Fibroblast of upper back skin (primary cell): ENCODE measurements at regions not wholly inside any gene's neighbourhood (a gene's known extent, or its start where the extent isn't known, plus 50 kb on each side); places are given as distances from the start of the nearest gene placed in this dataset.
"Not testable (repeated sequence)": the region's sequence is repeated elsewhere in the genome, so short reads cannot be mapped to it uniquely, and the experiment has no call there.

Experiments
- DNase-seq: peaks from one replicate; pipeline ENCODE4 v3.0.0-alpha.2; 2013

DNA sequence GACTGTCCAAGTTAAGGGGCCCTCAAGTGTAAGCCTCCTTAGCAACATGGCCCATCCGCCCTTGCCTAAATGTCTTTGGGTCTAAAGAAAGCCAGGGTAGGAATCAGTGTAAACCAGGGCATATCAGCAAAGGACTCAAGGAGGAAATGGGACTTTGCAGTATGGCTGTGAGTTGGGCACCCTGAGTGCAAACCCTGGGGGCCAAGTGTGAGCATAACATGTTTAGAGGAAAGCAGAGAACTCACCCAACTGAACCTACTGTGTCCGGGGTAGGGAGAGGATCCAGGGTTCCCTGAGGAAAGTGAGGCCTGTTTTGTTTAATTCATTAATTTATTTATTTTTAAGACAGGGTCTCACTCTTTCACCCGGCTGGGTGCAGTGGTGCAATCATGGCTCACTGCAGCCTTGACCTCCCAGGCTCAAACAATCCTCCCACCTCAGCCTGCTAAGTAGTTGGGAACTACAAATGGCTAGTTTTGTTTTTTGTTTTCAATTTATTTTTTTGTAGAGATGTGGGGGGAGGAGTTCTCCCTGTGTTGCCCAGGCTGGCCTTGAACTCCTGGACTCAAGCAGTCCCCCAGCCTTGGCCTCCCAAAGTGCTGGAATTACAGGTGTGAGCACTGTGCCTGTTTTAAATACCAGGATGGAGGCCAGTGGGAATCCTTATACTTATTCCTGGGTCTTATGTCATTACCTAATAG is 51.0 kb upstream of the ACTR3 start:
- DNase-seq = no peak

DNA sequence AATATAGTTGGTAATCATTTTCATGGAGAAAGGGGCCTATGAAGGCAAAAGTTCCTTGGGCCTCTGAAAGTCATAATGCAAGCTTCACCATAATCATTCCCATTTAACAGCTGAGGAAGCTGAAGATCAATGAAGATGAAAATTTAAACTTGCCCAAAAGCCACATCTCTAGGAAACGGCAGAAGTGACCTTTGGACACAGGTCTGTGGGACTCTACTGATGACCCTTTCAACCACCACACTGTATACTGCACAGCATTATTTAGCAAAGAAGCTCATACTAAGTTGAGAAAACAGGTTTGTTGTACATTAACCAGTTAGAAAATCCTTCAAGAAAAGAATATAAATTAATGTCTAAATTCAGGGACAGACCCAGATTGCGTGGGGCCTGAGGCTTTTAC is 51.6 kb upstream of the ACTR3 start:
- no peak for DNase-seq

DNA sequence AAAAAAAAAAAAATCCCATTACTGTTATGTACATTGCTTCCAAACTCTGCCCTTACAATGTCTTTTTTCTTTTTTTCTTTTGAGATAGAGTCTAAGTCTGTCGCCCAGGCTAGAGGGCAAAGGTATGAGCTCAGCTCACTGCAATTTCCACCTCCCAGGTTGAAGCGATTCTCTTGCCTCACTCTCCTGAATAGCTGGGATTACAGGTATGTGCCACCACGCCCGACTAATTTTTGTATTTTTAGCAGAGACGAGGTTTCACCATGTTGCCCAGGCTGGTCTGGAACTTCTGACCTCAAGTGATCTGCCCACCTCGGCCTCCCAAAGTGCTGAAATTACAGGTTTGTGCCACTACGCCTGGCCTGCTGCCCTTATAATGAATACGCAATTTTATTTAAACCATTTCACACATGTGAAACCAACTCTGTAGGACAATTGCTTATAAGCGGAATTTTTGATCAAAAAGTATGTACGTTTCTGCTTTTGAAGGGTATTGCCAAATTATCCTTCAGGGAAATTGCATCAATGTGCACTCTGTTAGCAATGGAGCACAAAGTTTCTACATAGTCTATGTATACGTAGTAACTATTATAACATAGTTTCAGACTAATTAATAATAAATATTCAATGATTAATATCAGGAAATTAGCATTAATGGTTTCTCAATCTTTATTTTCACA is 55.7 kb upstream of the ACTR3 start:
- no peak for DNase-seq

DNA sequence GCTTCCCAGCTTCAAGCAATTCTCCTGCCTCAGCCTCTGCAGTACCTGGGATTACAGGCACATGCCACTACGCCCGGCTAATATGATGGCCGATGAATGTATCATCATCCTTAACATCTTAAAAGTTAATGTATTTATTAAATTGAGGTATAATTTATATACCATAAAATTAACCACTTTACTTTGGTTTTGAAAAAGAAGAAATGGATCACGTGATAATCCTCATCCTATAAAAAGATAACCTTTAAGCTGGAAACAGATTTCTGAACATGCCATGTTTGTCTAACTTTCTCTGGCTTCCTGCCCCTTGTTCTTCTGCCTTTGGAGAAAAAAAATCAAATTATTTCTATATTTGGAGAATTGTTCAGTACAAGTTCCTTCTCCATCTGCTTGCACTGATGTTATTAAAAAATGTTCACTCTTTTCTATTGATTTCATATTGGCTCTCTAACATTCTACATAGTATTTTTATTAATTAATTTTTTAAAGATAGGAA is 57.0 kb upstream of the ACTR3 start:
- DNase-seq = no peak

DNA sequence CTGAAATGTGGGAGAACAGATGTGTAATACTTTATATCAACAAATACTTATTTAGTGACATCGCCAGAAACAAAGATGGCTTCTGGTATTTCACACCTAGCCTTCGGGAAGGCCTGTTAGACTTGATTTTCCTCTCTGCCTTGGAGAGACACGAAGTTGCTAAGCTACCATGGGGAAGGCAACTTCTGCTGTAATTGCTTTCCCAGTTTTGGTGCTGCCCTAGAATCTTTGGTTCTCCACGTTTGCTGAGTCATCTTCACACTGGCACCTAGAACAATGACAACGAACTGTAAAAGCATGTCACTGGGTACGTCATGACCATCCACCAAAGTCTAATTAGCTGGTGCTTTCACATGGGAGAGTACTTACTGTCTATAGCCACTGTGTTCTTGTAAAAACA is 58.7 kb upstream of the ACTR3 start:
- DNase-seq = no peak

DNA sequence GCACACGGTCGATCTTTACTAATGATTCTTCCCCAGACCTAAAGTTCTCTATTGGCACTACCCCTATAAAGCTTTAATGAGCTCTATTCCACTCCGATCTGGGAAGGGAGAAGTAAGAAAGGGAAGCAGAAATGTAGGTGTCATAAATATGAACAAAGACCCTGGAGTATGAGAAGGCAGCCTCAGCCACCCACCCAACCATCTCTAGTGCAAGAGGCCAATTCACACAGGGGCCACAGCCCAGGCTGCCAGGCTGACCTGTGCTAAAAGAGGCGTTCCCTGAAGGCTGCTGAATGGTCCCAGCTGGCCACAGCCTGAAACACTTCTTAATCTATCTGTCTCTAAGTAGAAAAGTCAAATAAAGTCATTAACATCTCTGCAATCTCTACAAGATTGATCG is 60.1 kb upstream of the ACTR3 start:
- DNase-seq = no peak

DNA sequence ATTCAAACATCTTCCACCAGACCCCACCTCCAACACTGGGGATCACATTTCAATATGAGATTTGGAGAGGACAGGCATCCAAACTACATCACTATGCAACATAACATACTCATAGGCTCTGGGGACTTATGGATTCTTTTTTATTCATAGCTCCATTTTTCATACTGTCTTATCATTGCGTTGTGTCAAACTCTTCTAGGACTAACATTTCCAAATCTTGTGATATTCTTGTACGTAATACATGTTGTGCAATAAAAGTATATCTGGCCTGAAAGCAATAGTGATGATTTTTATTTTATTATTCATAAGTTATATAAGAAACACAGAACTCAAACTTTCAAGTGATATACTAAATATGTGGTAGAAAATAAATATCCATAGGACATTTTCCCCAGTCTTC is 60.6 kb upstream of the ACTR3 start:
- no peak for DNase-seq

DNA sequence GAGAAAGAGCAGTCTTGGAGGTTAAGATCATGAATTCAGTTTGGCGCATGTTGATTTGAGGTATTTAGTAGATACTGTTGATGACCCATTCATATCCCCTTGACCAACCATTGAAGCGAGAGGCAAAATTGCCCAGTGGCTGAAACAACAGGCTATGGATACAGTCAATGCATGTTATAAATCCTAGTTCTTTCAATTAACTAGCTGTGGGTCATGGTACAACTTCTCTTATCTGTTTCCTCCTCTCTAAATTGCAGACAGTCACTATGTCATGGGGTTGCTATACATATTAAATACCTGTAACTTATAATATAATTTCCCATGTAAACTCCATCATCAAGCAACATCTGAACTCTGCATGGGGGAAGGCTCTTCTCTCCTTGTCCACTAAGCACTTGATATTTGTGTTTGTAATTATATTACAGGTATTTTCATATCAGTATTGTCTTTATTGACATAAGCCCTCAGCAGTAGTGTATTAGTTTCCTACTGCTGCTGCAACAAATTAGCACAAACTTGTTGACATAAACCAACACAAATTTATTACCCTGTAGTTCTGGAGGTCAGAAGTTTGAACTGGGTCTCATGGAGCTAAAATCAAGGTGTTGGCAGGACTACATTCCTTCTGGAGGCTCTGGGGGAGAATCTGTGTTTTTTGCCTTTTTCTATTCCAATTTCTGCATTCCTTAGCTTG is 61.7 kb upstream of the ACTR3 start:
- no peak for DNase-seq

DNA sequence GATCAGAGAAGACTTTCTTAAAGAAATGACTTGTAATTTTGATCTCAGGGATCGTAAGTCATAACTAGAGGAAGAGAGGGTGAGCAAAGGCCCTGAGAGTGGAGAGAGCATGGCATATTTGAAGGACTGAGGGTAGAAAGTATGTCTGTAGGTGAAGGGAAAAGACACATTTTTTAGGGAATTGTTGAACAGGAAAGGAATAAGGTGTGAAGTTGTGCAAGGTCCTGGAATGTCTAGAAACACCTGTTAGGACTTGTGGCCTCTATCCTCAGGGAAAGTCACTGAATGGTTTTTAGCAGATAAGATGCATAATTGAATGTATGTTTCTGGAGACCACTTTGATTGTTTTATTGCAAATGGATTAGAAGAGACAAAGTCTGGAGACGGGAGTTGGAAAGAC is 62.5 kb upstream of the ACTR3 start:
- DNase-seq = no peak

DNA sequence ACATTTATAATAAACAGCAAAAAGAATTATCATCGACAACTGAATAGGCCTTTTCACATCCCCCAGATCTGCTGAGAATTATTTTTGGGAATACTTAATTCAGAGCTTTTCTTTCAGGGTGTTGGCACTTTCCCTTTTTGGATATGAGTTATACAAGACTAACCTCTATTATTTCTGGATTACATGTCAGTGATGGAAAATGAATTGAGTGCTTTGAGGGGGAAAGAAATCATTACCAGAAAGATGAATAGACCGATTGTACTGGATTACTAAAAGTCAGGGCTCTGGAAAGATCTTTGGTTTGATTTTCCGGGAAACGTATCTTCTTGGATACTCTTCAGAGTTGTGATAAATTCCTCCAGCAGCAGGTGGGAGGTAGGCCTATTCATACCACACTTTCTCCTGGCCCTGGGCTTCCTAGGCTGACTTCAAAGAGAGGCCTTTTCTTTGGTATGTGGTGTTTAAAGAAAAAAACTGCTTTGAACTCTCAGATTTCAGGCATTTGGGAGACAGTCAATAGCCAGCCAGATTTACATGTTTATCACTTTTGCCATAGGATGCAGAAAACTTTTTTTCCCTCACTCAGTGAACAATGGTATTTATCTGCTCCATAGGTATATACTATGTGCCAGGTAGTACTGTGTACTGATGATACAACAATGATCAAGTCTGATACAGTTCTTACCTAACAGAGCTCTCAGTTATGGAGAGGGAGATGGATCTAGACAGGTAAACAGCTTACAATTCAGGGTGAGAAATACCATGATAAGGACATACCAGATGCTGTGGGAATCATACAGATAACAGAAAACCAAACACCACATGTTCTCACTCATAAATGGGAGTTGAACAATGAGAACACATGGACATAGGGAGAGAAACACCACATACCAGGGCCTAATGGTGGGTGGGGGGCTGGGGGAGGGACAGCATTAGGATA is 63.3 kb upstream of the ACTR3 start:
- no peak for DNase-seq

DNA sequence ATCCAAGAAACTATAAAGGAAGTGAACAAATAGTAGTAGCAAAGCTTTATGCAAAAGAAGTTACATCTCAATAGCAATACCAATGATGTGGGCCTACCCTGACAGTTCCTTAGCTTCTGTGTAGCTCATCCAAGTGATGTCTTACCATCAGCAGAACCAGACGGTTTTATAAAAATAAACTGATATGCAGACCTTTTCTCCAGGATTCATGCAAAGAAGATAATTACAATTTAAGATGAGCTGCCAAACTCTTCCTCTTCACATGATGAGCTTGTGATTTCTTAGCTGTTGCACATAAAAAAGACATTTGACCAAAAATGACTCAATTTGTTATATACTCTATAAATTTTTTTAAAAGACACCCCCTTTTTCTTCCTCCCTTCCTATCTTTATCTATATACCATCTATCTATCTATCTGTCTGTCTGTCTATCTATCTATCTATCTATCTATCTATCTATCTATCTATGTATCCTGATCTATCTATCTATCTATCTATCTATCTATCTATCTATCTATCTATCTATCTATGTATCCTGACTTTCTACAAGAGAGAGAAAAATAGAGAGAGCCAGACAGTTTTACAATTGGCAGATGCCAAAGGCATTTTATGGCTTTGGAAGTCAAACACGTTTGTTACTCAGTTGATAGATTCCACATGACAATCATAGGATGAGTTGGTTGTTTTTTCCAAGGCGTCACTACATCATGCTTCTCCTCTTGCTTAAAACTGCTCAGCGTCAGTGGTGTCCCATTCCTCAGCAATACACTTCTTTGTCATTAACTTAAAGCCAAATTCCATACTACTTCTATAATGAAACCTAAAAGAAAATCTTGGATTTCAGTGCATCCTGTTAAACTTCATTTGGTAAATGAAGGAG is 65.9 kb upstream of the ACTR3 start:
- DNase-seq = no peak

DNA sequence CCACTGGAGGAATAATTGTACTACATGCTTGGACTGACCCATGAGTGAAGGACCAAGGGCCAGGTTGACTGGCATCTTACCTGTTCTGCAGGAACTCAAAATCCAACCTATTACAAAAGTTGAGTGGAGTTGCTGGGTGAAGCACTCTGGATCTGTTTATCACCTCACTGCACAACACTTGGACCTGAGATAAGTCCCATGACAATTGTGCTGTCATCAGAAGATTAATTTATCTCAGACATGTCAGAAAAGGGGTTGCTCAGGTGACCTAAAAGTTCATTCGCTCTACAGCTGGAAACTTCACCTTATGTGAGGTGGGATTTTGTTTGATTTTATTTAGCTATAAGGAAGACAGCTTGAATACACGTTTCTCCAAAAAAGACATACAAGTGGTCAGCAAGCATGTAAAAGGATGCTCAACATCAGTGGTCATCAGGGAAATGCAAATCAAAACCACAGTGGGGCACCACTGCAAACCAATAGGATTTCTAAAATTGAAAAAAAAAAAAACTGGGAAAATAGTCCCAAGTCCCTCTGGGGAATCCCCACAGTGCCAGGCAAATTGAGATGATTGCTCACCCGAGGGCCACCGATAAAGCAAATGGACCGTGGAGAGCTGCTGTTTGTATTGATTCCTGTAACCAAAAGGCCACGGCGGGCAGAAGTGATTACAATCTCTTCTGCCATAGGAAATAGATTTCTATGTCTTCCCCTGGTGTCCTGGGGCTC is 65.8 kb upstream of the SLC35F5 start:
- no peak for DNase-seq

DNA sequence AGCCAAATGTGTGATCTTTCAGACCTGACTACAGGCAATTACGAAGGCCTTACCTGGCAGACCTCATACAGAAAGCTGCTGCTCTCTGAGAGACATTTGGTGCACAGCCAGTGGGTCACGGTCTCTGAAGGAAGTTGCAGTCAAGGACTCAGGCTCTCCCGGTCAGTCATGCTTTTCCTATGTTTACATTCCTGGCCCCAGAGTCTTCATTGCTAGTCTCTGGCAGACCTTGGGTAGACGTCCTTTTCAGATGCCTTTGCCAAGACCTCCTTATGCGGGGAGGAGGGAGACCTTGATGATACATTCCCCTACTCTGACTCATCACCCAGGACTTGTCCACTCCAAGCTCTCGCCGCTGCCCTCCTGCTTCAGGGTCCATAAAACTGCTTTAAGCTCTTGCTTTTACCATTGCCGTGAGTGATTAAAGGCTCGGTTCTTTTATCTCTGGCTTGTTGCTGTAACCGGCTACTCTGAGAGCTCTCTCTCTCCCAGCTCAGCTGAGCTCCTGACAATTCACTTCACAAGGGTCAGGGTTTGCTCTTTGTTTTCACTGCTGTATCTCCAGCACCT is 62.0 kb upstream of the SLC35F5 start:
- DNase-seq = peak; percentile 99

DNA sequence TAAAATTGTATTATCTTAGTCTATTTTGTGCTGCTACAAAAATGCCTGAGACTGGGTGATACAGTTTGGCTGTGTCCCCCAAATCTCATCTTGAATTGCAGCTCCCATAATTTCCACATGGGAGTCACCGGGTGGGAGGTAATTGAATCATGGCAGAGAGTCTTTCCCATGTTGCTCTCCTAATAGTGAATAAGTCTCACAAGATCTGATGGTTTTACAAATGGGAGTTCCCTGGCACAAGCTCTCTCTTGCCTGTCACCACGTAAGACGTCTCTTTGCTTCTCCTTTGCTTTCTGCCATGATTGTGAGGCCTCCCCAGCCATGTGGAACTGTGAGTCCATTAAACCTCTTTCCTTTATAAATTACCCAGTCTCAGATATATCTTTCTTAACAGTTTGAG is 57.0 kb upstream of the SLC35F5 start:
- DNase-seq = not testable (repeated sequence)

DNA sequence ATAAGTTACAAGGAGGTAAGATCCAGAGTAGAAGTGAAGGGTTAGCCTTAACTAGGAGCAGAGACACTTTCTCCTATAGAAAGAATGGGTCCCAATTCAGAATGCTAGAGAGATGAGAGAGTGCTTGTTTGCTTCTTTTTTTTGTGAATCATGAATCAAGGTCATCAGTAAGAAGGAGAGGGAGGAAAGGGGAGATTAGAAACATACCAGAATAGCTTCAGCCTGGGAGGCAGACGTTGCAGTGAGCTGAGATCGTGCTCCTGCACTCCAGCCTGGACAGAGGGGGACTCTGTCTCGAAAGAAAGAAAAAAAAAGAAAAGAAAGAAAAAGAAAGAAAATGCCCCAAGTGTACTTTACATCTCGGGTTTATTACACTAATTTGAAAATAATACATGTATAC is 55.8 kb upstream of the SLC35F5 start:
- peak; percentile 8 for DNase-seq

DNA sequence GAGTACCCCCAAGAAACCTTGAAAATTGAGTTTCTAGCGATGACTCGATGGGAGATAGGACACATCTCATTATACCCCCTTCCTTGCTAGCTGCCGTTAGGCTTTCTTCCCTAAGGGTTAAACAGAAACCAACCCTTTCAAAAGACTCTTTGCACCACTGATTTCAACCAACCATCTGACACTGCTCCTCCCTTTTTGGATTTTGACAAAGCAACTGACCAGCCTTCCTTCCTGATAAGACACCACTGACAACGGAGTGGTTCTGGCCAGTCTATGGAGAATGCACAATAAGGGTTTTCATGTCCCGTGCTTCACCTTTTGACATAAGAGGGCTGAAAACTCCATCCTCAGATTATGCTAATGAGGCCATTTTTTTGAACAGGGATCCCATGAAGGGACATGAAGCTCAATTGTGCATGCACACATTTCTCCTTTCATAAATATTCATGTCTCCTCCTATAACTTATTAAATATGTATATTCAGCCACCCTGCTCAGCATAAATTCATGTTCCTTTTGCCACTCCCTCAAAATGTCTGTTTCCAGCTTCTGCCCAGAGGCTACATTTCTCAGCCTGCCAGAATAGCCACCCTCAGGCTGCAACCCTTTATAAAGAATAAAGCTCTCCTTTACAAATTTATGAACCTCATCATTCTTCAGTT is 52.8 kb upstream of the SLC35F5 start:
- DNase-seq = no peak

DNA sequence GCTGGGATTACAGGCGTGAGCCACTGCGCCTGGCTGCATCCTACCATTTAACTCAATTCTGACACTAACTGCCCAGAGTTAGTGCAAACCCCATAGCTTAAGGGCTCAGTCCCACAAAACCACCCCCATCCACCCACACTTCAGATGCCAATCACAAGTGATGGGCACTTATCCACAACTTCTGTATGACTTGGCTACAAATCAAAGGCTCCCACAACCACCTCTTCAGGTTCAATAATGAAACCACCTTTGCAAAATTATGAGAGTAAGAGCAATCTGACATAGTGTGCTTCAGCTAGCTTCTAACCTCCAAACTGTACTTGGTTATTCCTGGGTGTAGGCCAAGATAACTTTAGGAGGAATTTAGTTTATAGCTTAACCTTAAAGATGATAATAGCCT is 51.3 kb upstream of the SLC35F5 start:
- DNase-seq = no peak

DNA sequence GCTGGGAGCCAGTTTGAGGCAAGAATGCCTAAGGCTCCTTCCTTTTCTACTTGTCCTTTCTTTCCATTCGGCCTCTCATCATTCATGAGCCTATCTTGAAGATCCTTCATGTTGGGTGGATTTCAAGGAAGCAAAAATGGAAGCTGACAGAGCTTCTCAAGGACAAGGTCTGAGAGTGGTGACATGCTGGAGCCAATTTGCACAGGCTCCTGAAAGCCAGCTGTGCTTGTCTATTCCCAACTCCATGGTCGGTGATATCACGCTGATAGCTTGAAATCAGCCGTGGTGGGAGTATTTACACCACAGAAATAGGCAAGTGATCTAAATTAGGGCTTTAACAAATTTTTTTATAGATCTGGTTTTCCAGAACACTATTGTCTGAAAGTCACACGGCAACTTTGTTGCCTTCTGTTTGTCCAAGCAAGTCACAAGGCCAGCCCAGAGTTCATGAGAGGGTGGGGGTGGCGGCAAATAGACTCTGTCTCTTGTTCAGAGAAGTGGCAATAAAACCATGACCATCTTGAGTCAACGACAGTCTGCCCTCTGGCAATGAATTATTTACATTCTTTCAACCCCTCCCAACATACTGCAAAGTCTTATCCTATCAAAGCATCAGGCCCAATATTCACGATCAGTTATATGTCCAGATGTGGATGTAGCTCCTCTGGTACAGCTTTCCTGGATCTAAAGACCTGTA is 49.9 kb upstream of the SLC35F5 start:
- no peak for DNase-seq
